HepG2 (cell line): ENCODE measurements at regions not wholly inside any gene's neighbourhood (a gene's known extent, or its start where the extent isn't known, plus 50 kb on each side); places are given as distances from the start of the nearest gene placed in this dataset.

Source experiments
- ATAC-seq: fragments of 200-7000 bp; cut with Tn5 transposase; 3 replicates; pipeline ENCODE4 v1.9.1; 2020; ENCODE audit warnings: mild to moderate bottlenecking, moderate library complexity
- BruUV-seq: library from RNA; stranded (reverse); fragments of 400-500 nt; replicated peaks from 2 replicates; lab custom pipeline; 2021; lab: Mats Ljungman, UMichigan
- CTCF ChIA-PET: fragments of 300-600 bp; formaldehyde crosslinking; extraction: SDS; loops from one replicate; lab custom pipeline; 2021; ENCODE audit warnings: low total read pairs, inconsistent platforms, low intra/inter-chr PET ratio; lab: Yijun Ruan, JAX
- POLR2A ChIA-PET: fragments of 350-600 bp; sonication (Branson Sonifier 250); formaldehyde crosslinking; loops from one replicate; lab custom pipeline; 2020; ENCODE audit warnings: antibody characterized with exemption, inconsistent platforms; lab: Yijun Ruan, JAX
- DNase-seq: peaks from one replicate; pipeline ENCODE4 v3.0.0-alpha.2; 2015; ENCODE audit warnings: low spot score
- FAIRE-seq: peaks from 3 replicates; lab custom pipeline; 2011; peaks lifted over from hg19 to GRCh38; lab: Jason Lieb, UNC
- H2AFZ ChIP-seq: one replicate; pipeline ENCODE4 v1.6.1; 2011; ENCODE audit warnings: low read length, inconsistent platforms
- H3K27ac ChIP-seq: fragments of 300-600 bp; 3 replicates; pipeline ENCODE4 v1.8.0; 2011; ENCODE audit warnings: mixed run types, mild to moderate bottlenecking, mixed read lengths, low read length, inconsistent platforms; ENCODE audit not compliant: insufficient read depth; ENCODE audit errors: extremely low read length
- H3K27me3 ChIP-seq, 2 experiments: fragments of 200-600 bp in 1 of 2; 2 replicates in 1 of 2; 3 replicates in 1 of 2; pipeline versions ENCODE4 v1.6.0 to v1.8.0; 2011; ENCODE audit warnings: low read length in 2 of 2, mild to moderate bottlenecking in 2 of 2, moderate library complexity in 2 of 2, inconsistent platforms in 1 of 2; ENCODE audit not compliant: insufficient read depth in 2 of 2, control insufficient read depth in 1 of 2
- H3K36me3 ChIP-seq, 2 experiments: fragments of 200-600 bp in 1 of 2; replicated peaks in 1 of 2; 2 replicates in 1 of 2; 3 replicates in 1 of 2; pipeline versions ENCODE4 v1.5.1 to v1.8.0; 2011; ENCODE audit warnings: low read length in 2 of 2, inconsistent platforms in 1 of 2; ENCODE audit not compliant: insufficient read depth in 2 of 2, control insufficient read depth in 1 of 2
- H3K4me1 ChIP-seq: 2 replicates; pipeline ENCODE4 v1.5.1; 2012; ENCODE audit warnings: low read length, inconsistent platforms; ENCODE audit not compliant: insufficient read depth
- H3K4me2 ChIP-seq: 2 replicates; pipeline ENCODE4 v1.6.0; 2011; ENCODE audit warnings: low read depth, low read length, inconsistent platforms
- H3K4me3 ChIP-seq, 3 experiments: fragments of 200-600 bp in 1 of 3; sonication (generic), shearing (Covaris generic) in 1 of 3; replicated peaks in 1 of 3; 2 replicates each; pipeline ENCODE4 v1.5.1; 2011 to 2016; ENCODE audit warnings: low read length in 3 of 3, inconsistent platforms in 2 of 3, low read depth in 2 of 3, mild to moderate bottlenecking in 2 of 3, control low read depth in 1 of 3, mixed read lengths in 1 of 3; ENCODE audit not compliant: insufficient read depth in 1 of 3
- H3K79me2 ChIP-seq: one replicate; pipeline ENCODE4 v1.6.1; 2011; ENCODE audit warnings: low read length, inconsistent platforms; ENCODE audit not compliant: insufficient read depth
- H3K9ac ChIP-seq: 2 replicates; pipeline ENCODE4 v1.6.0; 2011; ENCODE audit warnings: mild to moderate bottlenecking, low read depth, low read length, inconsistent platforms; ENCODE audit not compliant: insufficient read depth
- H3K9me3 ChIP-seq: 2 replicates; pipeline ENCODE4 v1.5.1; 2012; ENCODE audit warnings: mild to moderate bottlenecking, low read length
- H4K20me1 ChIP-seq: 2 replicates; pipeline ENCODE4 v1.6.0; 2011; ENCODE audit warnings: inconsistent platforms, mild to moderate bottlenecking, low read length, moderate library complexity; ENCODE audit not compliant: insufficient read depth
- BRF2 ChIP-seq: sonication (generic); formaldehyde crosslinking; IDR thresholded peaks from 2 replicates; pipeline ENCODE4 v1.8.1; 2022; ENCODE audit warnings: mild to moderate bottlenecking, missing genetic modification reagents
- ELF3 ChIP-seq: IDR thresholded peaks from 2 replicates; pipeline ENCODE4 v1.6.1; 2016; ENCODE audit warnings: missing genetic modification reagents, missing compliant biosample characterization
- HNRNPH1 ChIP-seq: fragments of 200-400 bp; formaldehyde crosslinking; optimal IDR thresholded peaks from 2 replicates; pipeline ENCODE3; 2017; ENCODE audit warnings: mild to moderate bottlenecking, low read depth, low read length
- MAFG ChIP-seq: sonication (generic); formaldehyde crosslinking; IDR thresholded peaks from 2 replicates; pipeline ENCODE4 v1.5.1; 2020; ENCODE audit warnings: mild to moderate bottlenecking, missing genetic modification reagents
- MNT ChIP-seq: fragments of 450-650 bp; IDR thresholded peaks from 2 replicates; pipeline ENCODE4 v1.6.1; 2016
- MXI1 ChIP-seq: IDR thresholded peaks from 3 replicates; pipeline ENCODE4 v1.6.1; 2012; ENCODE audit warnings: low read depth, low read length, inconsistent platforms, borderline replicate concordance
- ZBTB10 ChIP-seq: sonication (generic); formaldehyde crosslinking; IDR thresholded peaks from 2 replicates; pipeline ENCODE4 v1.4.0; 2020; ENCODE audit warnings: missing genetic modification reagents, borderline replicate concordance
- ZBTB34 ChIP-seq: sonication (generic); formaldehyde crosslinking; IDR thresholded peaks from 2 replicates; pipeline ENCODE4 v1.8.0; 2022; ENCODE audit warnings: mild to moderate bottlenecking, missing genetic modification reagents
- ZEB1 ChIP-seq: IDR thresholded peaks from 2 replicates; pipeline ENCODE4 v1.6.1; 2012; ENCODE audit warnings: mild to moderate bottlenecking, low read depth, inconsistent platforms; ENCODE audit not compliant: insufficient replicate concordance
- WGBS: methylation state at CpG from one replicate; pipeline ENCODE4 v1.1.6; 2017; ENCODE audit warnings: low lambda C conversion rate; 5-methylcytosine and 5-hydroxymethylcytosine counted together
- in situ Hi-C: cut with HindIII; loops from 2 replicates; pipeline ENCODE4 v1.10.0; 2017; ENCODE audit warnings: low pct_unique_long_range_greater_than_20kb; ENCODE audit not compliant: extremely low pct_ligation_motif_present
- intact Hi-C: fragments of 100-400 bp; cut with micrococcal nuclease; formaldehyde crosslinking; loops from one replicate; pipeline ENCODE4 v1.10.0; 2022; ENCODE audit not compliant: unreplicated experiment
- TF ChIP-seq, protein P1 (sequence below): sonication (generic); formaldehyde crosslinking; IDR thresholded peaks from 2 replicates; pipeline ENCODE4 v1.5.1; 2020; ENCODE audit warnings: mild to moderate bottlenecking, moderate library complexity, missing genetic modification reagents

- no peak overlapping the region for H3K9ac ChIP-seq
- ChIA-PET CTCF (no interaction called here), POLR2A (no interaction called here)
- DNase-seq (no peak), FAIRE-seq (no peak), ATAC-seq (no peak)
- BruUV-seq: no TSS peak
- H3K79me2 ChIP-seq: no peaks in the 10 kb centered on the region
- no peak overlapping the region for H3K4me2 ChIP-seq
- in situ Hi-C loops: no loop called here
- no peaks in the 10 kb centered on the region for H3K4me1 ChIP-seq
- H3K36me3 ChIP-seq: no peaks in the 10 kb centered on the region
- H3K27ac ChIP-seq: no peak overlapping the region
- no peaks in the 10 kb centered on the region for H3K9me3 ChIP-seq
- no peak overlapping the region for H3K4me3 ChIP-seq
- no peak overlapping the region for H2AFZ ChIP-seq
- intact Hi-C loops: no loop called here
- H4K20me1 ChIP-seq: no peaks in the 10 kb centered on the region
- TF ChIP-seq ELF3 (CRISPR knock-in tag) (no peak), MNT (peak; percentile 84)
- WGBS: 29% methylated on average over 5 of the region's 5 CpGs
- peaks cover 2 to 21% of the 10 kb centered on the region in 2 experiments; a peak in 3 of 5 replicates for H3K27me3 ChIP-seq
Measured at GRCh38 chr14:71198687-71199086, 291.4 kb downstream of the PCNX1 start.

GRCh38 chr14:71201840-71202239, 294.6 kb downstream of the PCNX1 start:
- 0% methylated on average over 1 of the region's 1 CpG for WGBS
- intact Hi-C loops: no loop called here
- H3K36me3 ChIP-seq: no peaks in the 10 kb centered on the region
- H4K20me1 ChIP-seq: no peaks in the 10 kb centered on the region
- H3K27me3 ChIP-seq: peaks cover 2 to 13% of the 10 kb centered on the region in 2 experiments; a peak in 3 of 5 replicates
- H3K4me1 ChIP-seq: no peaks in the 10 kb centered on the region
- no peaks in the 10 kb centered on the region for H3K79me2 ChIP-seq
- no peak overlapping the region for H3K4me2 ChIP-seq
- H2AFZ ChIP-seq: no peak overlapping the region
- in situ Hi-C loops: no loop called here
- ChIA-PET CTCF (no interaction called here), POLR2A (no interaction called here)
- ATAC-seq (no peak), FAIRE-seq (no peak), DNase-seq (no peak)
- BruUV-seq: no TSS peak
- H3K9me3 ChIP-seq: no peaks in the 10 kb centered on the region
- H3K4me3 ChIP-seq: no peak overlapping the region
- no peak overlapping the region for H3K9ac ChIP-seq
- H3K27ac ChIP-seq: no peak overlapping the region
- no peak for TF ChIP-seq ZEB1
- no peak for TF ChIP-seq MAFG (CRISPR knock-in tag)
- no peak for TF ChIP-seq ZBTB10 (CRISPR knock-in tag)
- no peak for TF ChIP-seq HNRNPH1
- no peak for TF ChIP-seq ZBTB34 (CRISPR knock-in tag)
- no peak for TF ChIP-seq BRF2 (CRISPR knock-in tag)
- TF ChIP-seq, protein P1, sequence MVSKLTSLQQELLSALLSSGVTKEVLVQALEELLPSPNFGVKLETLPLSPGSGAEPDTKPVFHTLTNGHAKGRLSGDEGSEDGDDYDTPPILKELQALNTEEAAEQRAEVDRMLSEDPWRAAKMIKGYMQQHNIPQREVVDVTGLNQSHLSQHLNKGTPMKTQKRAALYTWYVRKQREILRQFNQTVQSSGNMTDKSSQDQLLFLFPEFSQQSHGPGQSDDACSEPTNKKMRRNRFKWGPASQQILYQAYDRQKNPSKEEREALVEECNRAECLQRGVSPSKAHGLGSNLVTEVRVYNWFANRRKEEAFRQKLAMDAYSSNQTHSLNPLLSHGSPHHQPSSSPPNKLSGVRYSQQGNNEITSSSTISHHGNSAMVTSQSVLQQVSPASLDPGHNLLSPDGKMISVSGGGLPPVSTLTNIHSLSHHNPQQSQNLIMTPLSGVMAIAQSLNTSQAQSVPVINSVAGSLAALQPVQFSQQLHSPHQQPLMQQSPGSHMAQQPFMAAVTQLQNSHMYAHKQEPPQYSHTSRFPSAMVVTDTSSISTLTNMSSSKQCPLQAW: no peak
- no peak for TF ChIP-seq MXI1
